GM13977 (cell line): ENCODE measurements at regions not wholly inside any gene's neighbourhood (a gene's known extent, or its start where the extent isn't known, plus 50 kb on each side); places are given as distances from the start of the nearest gene placed in this dataset.

Experiments
- DNase-seq: peaks from one replicate; pipeline ENCODE4 v3.0.0; 2012; ENCODE audit warnings: low spot score
- CTCF ChIP-seq: IDR thresholded peaks from 2 replicates; pipeline ENCODE4 v1.5.1; 2012; ENCODE audit warnings: mild to moderate bottlenecking, control low read depth; ENCODE audit not compliant: insufficient read depth; ENCODE audit errors: extremely low read depth, missing control alignments
- in situ Hi-C: fragments of 300-500 bp; cut with MboI; formaldehyde crosslinking; loops from one replicate; pipeline ENCODE4 v1.12.0; 2022; ENCODE audit warnings: low sequenced_read_pairs, low pct_unique_long_range_greater_than_20kb, mixed read lengths, inconsistent platforms; ENCODE audit not compliant: unreplicated experiment

DNA sequence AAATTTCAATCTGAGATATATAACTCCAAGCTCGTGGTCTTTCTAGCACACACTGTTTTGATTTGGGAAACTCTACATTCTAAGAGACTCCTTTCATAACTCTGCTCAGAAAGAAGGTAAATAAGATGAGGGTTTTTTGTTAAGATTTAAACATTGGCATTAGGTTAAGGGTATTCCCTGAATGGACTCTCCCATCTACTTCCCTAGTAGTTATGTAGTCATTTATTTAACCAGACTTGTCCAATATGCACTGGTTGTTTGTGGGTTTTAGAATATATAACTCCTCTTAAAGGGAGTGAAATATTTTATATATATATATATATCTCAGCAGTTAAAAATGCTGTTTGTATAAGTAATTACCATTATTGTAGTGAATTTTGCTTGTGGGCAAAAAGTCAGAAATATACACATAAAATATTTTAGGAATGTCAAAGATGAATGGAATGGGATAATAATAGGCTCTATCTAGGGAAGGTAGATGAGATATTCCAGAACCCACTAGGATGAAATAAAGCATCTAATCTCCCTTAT lies 61.5 kb upstream of the WDR75 start:
- no peak for TF ChIP-seq CTCF
- DNase-seq: no peak
- in situ Hi-C loops: no loop called here

DNA sequence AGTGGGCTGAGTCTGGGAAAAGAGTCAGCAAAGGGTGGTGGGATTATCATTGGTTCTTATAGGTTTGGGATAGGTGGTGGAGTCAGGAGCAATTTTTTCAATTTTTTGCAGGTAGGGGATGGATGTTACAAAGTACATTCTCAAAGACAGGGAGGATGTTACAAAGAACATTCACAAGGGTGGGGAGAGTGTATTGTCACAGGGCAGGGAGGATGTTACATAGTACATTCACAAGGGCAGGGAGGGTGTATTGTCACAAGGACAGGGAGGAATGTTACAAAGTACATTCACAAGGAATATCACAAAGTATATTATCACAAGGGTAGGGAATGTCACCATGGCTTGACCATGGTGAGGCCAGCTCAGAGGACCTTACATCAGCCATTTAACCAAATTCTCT lies 58.6 kb upstream of the WDR75 start:
- in situ Hi-C loops: no loop called here
- DNase-seq: no peak
- no peak for TF ChIP-seq CTCF

- no peak for DNase-seq
- no peak for TF ChIP-seq CTCF
- in situ Hi-C loops: no loop called here
These were observed 54.5 kb upstream of the WDR75 start for GRCh38 chr2:189386741-189387140.

DNA sequence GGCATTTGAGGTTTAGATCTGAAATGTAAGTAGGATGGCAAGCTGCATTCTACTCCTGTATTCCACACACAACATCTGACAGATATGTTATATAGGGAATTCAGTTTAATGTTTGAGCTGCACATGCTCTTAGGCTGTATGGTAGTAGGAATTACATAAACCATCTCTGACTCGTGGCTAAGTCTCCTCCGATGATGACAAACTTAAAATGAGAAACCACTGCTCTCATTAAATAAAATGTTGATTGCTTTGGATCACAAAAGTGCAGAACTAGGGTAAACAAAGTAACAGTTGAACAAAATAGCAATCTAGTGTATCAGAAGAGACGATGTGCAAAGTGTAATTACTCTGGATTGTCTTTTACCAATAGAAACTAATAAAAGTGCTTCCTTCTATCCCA lies 50.1 kb upstream of the WDR75 start:
- TF ChIP-seq CTCF: no peak
- in situ Hi-C loops: no loop called here
- DNase-seq: no peak
